BJ (cell line): ENCODE measurements at regions not wholly inside any gene's neighbourhood (a gene's known extent, or its start where the extent isn't known, plus 50 kb on each side); places are given as distances from the start of the nearest gene placed in this dataset.

Source experiments
- CTCF ChIA-PET: fragments of 350-600 bp; formaldehyde crosslinking; extraction: SDS; loops from one replicate; lab custom pipeline; 2021; ENCODE audit warnings: antibody characterized with exemption, inconsistent platforms; lab: Yijun Ruan, JAX
- POLR2A ChIA-PET: fragments of 300-600 bp; sonication (Branson Sonifier 250); formaldehyde crosslinking; extraction: SDS; loops from one replicate; lab custom pipeline; 2021; ENCODE audit warnings: antibody characterized with exemption; lab: Charles Lee
- DNase-seq: peaks from one replicate; pipeline ENCODE4 v3.0.0-alpha.2; 2011; ENCODE audit warnings: low read depth
- H3K27me3 ChIP-seq: 2 replicates; pipeline ENCODE4 v1.6.0; 2011; ENCODE audit warnings: low read length; ENCODE audit not compliant: control insufficient read depth, insufficient read depth
- H3K36me3 ChIP-seq: 2 replicates; pipeline ENCODE4 v1.5.1; 2011; ENCODE audit warnings: low read length; ENCODE audit not compliant: control insufficient read depth, insufficient read depth
- H3K4me3 ChIP-seq: 2 replicates; pipeline ENCODE4 v1.5.1; 2011; ENCODE audit warnings: low read depth, mild to moderate bottlenecking, control low read depth, low read length
- CTCF ChIP-seq: IDR thresholded peaks from 2 replicates; pipeline ENCODE4 v1.5.1; 2011; ENCODE audit warnings: low read depth, mild to moderate bottlenecking, control low read depth, inconsistent platforms, low read length, moderate library complexity; ENCODE audit not compliant: insufficient read depth

GRCh38 chr13:62022369-62022768 lies 606.7 kb upstream of the PCDH20 start:
- no peaks in the 10 kb centered on the region for H3K36me3 ChIP-seq
- CTCF ChIA-PET = no interaction called here
- no peak for DNase-seq
- H3K27me3 ChIP-seq = no peaks in the 10 kb centered on the region
- POLR2A ChIA-PET = no interaction called here
- no peak for TF ChIP-seq CTCF
- H3K4me3 ChIP-seq = no peak overlapping the region

- Histone ChIP-seq H3K36me3 (no peaks in the 10 kb centered on the region), H3K27me3 (no peaks in the 10 kb centered on the region), H3K4me3 (no peak overlapping the region)
- TF ChIP-seq CTCF = no peak
- no peak for DNase-seq
- CTCF ChIA-PET = no interaction called here
- POLR2A ChIA-PET = no interaction called here
These were observed 604.2 kb upstream of the PCDH20 start for GRCh38 chr13:62019858-62020257.

GRCh38 chr13:62014299-62014698 lies 598.6 kb upstream of the PCDH20 start:
- Histone ChIP-seq H3K4me3 (no peak overlapping the region), H3K36me3 (no peaks in the 10 kb centered on the region), H3K27me3 (no peaks in the 10 kb centered on the region)
- no peak for DNase-seq
- TF ChIP-seq CTCF = no peak
- ChIA-PET POLR2A (no interaction called here), CTCF (no interaction called here)

GRCh38 chr13:62003452-62003851 lies 587.8 kb upstream of the PCDH20 start:
- CTCF ChIA-PET = no interaction called here
- POLR2A ChIA-PET = no interaction called here
- no peak overlapping the region for H3K4me3 ChIP-seq
- no peak for DNase-seq
- no peaks in the 10 kb centered on the region for H3K27me3 ChIP-seq
- no peak for TF ChIP-seq CTCF
- H3K36me3 ChIP-seq = no peaks in the 10 kb centered on the region

- no peak for TF ChIP-seq CTCF
- H3K36me3 ChIP-seq = no peaks in the 10 kb centered on the region
- POLR2A ChIA-PET = no interaction called here
- no peak for DNase-seq
- no peak overlapping the region for H3K4me3 ChIP-seq
- no peaks in the 10 kb centered on the region for H3K27me3 ChIP-seq
- CTCF ChIA-PET = no interaction called here
These were observed 578.5 kb upstream of the PCDH20 start for GRCh38 chr13:61994174-61994573.
